Hepatocyte (in vitro differentiated cells): ENCODE measurements at regions not wholly inside any gene's neighbourhood (a gene's known extent, or its start where the extent isn't known, plus 50 kb on each side); places are given as distances from the start of the nearest gene placed in this dataset.

Experiments used
- EZH2 ChIP-seq: fragments of 200-600 bp; sonication (generic); IDR thresholded peaks from 2 replicates; pipeline ENCODE4 v1.6.1; 2016; ENCODE audit warnings: antibody characterized with exemption, mild to moderate bottlenecking, borderline replicate concordance
- TF ChIP-seq, protein P1 (sequence below): fragments of 200-600 bp; sonication (generic); IDR thresholded peaks from 2 replicates; pipeline ENCODE4 v1.5.1; 2016; ENCODE audit warnings: antibody characterized with exemption, mild to moderate bottlenecking; ENCODE audit not compliant: poor library complexity

DNA sequence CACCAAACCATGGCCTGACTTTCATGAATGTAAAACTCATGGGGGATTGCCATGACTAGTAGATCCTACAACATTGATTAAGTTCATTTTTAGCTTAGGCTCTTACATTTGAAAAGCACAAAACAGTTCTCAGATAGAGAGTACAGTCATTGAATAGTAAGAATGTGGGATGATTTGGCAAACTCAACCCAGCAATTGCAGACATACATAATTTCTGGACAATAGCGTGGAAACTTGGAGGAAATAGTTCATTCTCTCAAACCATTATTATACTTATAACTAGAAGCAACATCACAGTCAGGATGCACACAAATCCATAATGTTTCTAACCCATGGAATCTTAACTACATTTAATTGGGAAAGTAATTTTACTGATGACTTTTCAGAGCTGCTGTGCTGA lies 598.2 kb downstream of the LMO4 start:
- TF ChIP-seq, protein P1, sequence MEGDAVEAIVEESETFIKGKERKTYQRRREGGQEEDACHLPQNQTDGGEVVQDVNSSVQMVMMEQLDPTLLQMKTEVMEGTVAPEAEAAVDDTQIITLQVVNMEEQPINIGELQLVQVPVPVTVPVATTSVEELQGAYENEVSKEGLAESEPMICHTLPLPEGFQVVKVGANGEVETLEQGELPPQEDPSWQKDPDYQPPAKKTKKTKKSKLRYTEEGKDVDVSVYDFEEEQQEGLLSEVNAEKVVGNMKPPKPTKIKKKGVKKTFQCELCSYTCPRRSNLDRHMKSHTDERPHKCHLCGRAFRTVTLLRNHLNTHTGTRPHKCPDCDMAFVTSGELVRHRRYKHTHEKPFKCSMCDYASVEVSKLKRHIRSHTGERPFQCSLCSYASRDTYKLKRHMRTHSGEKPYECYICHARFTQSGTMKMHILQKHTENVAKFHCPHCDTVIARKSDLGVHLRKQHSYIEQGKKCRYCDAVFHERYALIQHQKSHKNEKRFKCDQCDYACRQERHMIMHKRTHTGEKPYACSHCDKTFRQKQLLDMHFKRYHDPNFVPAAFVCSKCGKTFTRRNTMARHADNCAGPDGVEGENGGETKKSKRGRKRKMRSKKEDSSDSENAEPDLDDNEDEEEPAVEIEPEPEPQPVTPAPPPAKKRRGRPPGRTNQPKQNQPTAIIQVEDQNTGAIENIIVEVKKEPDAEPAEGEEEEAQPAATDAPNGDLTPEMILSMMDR, result no peak
- no peak for TF ChIP-seq EZH2
